ENCODE measurements at regions not wholly inside any gene's neighbourhood (a gene's known extent, or its start where the extent isn't known, plus 50 kb on each side); places are given as distances from the start of the nearest gene placed in this dataset.

GRCh38 chr4:12861422-12861821 is 622.7 kb downstream of the RAB28 start:
- DNase-seq (ENCODE audit: low spot score) = no peak

- peak; percentile 5 for DNase-seq (ENCODE audit: low spot score)
Measured at GRCh38 chr4:12852338-12853307, 631.5 kb downstream of the RAB28 start.

- DNase-seq (ENCODE audit: low spot score) = no peak
Measured at GRCh38 chr4:12846368-12846767, 637.8 kb downstream of the RAB28 start.

- DNase-seq (ENCODE audit: low spot score) = no peak
Measured at GRCh38 chr4:12844141-12844540, 640.0 kb downstream of the RAB28 start.

GRCh38 chr4:12827966-12828365 is 656.2 kb downstream of the RAB28 start:
- no peak for DNase-seq (ENCODE audit: low spot score)

GRCh38 chr4:12791536-12791935 is 692.6 kb downstream of the RAB28 start:
- DNase-seq (ENCODE audit: low spot score) = no peak

GRCh38 chr4:12787261-12787660 is 696.9 kb downstream of the RAB28 start:
- DNase-seq (ENCODE audit: low spot score) = no peak

GRCh38 chr4:12778706-12779105 is 705.4 kb downstream of the RAB28 start:
- DNase-seq (ENCODE audit: low spot score) = no peak

- DNase-seq (ENCODE audit: low spot score) = no peak
Measured at GRCh38 chr4:12778191-12778590, 705.9 kb downstream of the RAB28 start.

GRCh38 chr4:12770351-12770750 is 713.8 kb downstream of the RAB28 start:
- DNase-seq (ENCODE audit: low spot score) = no peak

GRCh38 chr4:12761694-12762093 is 722.4 kb downstream of the RAB28 start:
- no peak for DNase-seq (ENCODE audit: low spot score)

- no peak for DNase-seq (ENCODE audit: low spot score)
Measured at GRCh38 chr4:12747154-12747553, 737.0 kb downstream of the RAB28 start.

GRCh38 chr4:12746221-12746620 is 737.9 kb downstream of the RAB28 start:
- DNase-seq (ENCODE audit: low spot score) = no peak

GRCh38 chr4:12734586-12734985 is 749.6 kb downstream of the RAB28 start:
- DNase-seq (ENCODE audit: low spot score) = no peak

GRCh38 chr4:12729384-12729783 is 754.8 kb downstream of the RAB28 start:
- peak; percentile 4 for DNase-seq (ENCODE audit: low spot score)

- no peak for DNase-seq (ENCODE audit: low spot score)
Measured at GRCh38 chr4:12724510-12724909, 759.6 kb downstream of the RAB28 start.

- no peak for DNase-seq (ENCODE audit: low spot score)
Measured at GRCh38 chr4:12723849-12724447, 760.2 kb downstream of the RAB28 start.

GRCh38 chr4:12716896-12717295 is 767.2 kb downstream of the RAB28 start:
- no peak for DNase-seq (ENCODE audit: low spot score)

GRCh38 chr4:12712648-12713339 is 771.3 kb downstream of the RAB28 start:
- DNase-seq (ENCODE audit: low spot score) = no peak

GRCh38 chr4:12707381-12708175 is 776.6 kb downstream of the RAB28 start:
- no peak for DNase-seq (ENCODE audit: low spot score)

GRCh38 chr4:12703036-12703435 is 781.1 kb downstream of the RAB28 start:
- no peak for DNase-seq (ENCODE audit: low spot score)

GRCh38 chr4:12701384-12701783 is 782.8 kb downstream of the RAB28 start:
- no peak for DNase-seq (ENCODE audit: low spot score)

All from hepatic stellate cell (primary cell).